ENCODE measurements at regions not wholly inside any gene's neighbourhood (a gene's known extent, or its start where the extent isn't known, plus 50 kb on each side); places are given as distances from the start of the nearest gene placed in this dataset.

DNA sequence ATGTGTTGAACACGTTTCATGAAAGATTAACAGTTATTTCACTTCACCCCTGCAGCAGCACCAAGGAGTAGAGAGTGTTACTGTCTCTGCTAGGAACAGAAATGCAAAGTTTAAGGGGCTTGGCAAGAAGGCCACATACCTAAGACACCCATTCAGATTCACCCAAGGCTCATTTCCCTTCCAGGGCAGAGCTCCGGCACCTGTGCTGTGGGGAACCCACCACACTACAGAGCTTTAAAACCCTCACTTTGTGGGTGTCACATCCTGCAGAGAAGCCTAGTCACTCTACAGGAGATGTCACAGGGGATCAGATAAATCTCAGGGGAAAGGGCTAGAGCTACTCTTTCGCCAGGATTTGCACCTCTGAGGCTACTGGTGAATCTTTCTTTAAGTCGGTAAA, 176.1 kb upstream of the KLF6 start:
- no peaks in the 10 kb centered on the region for H3K36me3 ChIP-seq
- DNase-seq (no peak), ATAC-seq (peak in 2 of 4 donors; percentile 25 to 43), FAIRE-seq (no peak)
- no peak overlapping the region for H3K4me3 ChIP-seq
- intact Hi-C loops (cut with DNase I), result no loop called here
- H3K9me3 ChIP-seq, result no peaks in the 10 kb centered on the region
- TF ChIP-seq, protein P1, sequence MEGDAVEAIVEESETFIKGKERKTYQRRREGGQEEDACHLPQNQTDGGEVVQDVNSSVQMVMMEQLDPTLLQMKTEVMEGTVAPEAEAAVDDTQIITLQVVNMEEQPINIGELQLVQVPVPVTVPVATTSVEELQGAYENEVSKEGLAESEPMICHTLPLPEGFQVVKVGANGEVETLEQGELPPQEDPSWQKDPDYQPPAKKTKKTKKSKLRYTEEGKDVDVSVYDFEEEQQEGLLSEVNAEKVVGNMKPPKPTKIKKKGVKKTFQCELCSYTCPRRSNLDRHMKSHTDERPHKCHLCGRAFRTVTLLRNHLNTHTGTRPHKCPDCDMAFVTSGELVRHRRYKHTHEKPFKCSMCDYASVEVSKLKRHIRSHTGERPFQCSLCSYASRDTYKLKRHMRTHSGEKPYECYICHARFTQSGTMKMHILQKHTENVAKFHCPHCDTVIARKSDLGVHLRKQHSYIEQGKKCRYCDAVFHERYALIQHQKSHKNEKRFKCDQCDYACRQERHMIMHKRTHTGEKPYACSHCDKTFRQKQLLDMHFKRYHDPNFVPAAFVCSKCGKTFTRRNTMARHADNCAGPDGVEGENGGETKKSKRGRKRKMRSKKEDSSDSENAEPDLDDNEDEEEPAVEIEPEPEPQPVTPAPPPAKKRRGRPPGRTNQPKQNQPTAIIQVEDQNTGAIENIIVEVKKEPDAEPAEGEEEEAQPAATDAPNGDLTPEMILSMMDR (IDR thresholded peaks at IDR 0.05), result no peak
- H3K27me3 ChIP-seq, result no peaks in the 10 kb centered on the region
- H3K4me1 ChIP-seq, result peaks cover 0 to 6% (median 4%) of the 10 kb centered on the region in 3 donors
- 68 to 74% methylated on average over 4 of the region's 4 CpGs for WGBS, 2 donors
- no peak overlapping the region for H3K27ac ChIP-seq

DNA sequence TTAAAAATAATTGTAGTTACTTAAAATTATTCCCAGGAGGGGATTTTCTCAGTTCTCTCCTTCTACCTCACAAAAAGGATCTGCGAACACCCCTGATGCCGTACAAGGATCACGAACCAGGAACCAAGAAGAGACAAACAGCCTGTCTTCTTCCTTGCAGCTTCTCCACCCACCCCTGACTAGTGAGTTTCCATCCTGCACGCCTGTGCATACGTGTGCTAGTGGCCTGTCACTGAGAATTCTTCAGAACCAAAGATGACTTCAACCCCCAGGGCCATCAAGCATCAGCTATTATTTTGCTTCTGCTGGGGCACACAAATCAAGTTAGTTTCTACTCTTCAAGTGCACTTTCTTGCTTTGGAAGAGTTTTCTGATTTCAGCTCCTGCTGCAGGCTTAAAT, 175.5 kb upstream of the KLF6 start:
- intact Hi-C loops (cut with DNase I), result no loop called here
- WGBS, 2 donors, result 84 to 94% methylated on average over 5 of the region's 5 CpGs
- DNase-seq (no peak), ATAC-seq (no peak), FAIRE-seq (no peak)
- no peaks in the 10 kb centered on the region for H3K27me3 ChIP-seq
- TF ChIP-seq, protein P1 (IDR thresholded peaks at IDR 0.05), result no peak
- H3K9me3 ChIP-seq, result no peaks in the 10 kb centered on the region
- H3K27ac ChIP-seq, result no peak overlapping the region
- no peaks in the 10 kb centered on the region for H3K36me3 ChIP-seq
- no peak overlapping the region for H3K4me3 ChIP-seq
- peaks cover 0 to 6% (median 4%) of the 10 kb centered on the region in 3 donors for H3K4me1 ChIP-seq

- no peak for FAIRE-seq
- Histone ChIP-seq H3K27me3 (no peaks in the 10 kb centered on the region), H3K36me3 (no peaks in the 10 kb centered on the region), H3K4me1 (peaks cover 0 to 6% (median 2%) of the 10 kb centered on the region in 3 donors), H3K27ac (no peak overlapping the region), H3K9me3 (no peaks in the 10 kb centered on the region), H3K4me3 (no peak overlapping the region)
- DNase-seq, result no peak
- TF ChIP-seq, protein P1 (IDR thresholded peaks at IDR 0.05), result no peak
- no peak for ATAC-seq
- intact Hi-C loops (cut with DNase I), result no loop called here
- WGBS, 2 donors, result 55 to 60% methylated on average over 17 of the region's 17 CpGs
These were observed 174.6 kb upstream of the KLF6 start for GRCh38 chr10:3959370-3960325.

- ATAC-seq, result no peak
- DNase-seq, result no peak
- H3K27ac ChIP-seq, result no peak overlapping the region
- no peaks in the 10 kb centered on the region for H3K36me3 ChIP-seq
- 77 to 82% methylated on average over 4 of the region's 4 CpGs for WGBS, 2 donors
- H3K27me3 ChIP-seq, result no peaks in the 10 kb centered on the region
- no peaks in the 10 kb centered on the region for H3K9me3 ChIP-seq
- no peak for FAIRE-seq
- no peak overlapping the region for H3K4me3 ChIP-seq
- peaks cover 0 to 6% (median 0%) of the 10 kb centered on the region in 3 donors for H3K4me1 ChIP-seq
- TF ChIP-seq, protein P1 (IDR thresholded peaks at IDR 0.05), result no peak
- intact Hi-C loops (cut with DNase I), result no loop called here
These were observed 173.5 kb upstream of the KLF6 start for GRCh38 chr10:3958472-3958996.

Data from pancreas (tissue), 10 donors.